T-helper 1 cell treated with Interleukin-12 subunit alpha and Interleukin-12 subunit beta and Interleukin-4 antibody, amounts not matched to agents 30 ng/mL and 1 ng/mL, for 36 hours (primary cell): ENCODE measurements at regions not wholly inside any gene's neighbourhood (a gene's known extent, or its start where the extent isn't known, plus 50 kb on each side); places are given as distances from the start of the nearest gene placed in this dataset.

Source experiments
- intact Hi-C: fragments of 100-400 bp; cut with micrococcal nuclease; formaldehyde crosslinking; loops from one replicate; pipeline ENCODE4 v1.15.1; 2024

DNA sequence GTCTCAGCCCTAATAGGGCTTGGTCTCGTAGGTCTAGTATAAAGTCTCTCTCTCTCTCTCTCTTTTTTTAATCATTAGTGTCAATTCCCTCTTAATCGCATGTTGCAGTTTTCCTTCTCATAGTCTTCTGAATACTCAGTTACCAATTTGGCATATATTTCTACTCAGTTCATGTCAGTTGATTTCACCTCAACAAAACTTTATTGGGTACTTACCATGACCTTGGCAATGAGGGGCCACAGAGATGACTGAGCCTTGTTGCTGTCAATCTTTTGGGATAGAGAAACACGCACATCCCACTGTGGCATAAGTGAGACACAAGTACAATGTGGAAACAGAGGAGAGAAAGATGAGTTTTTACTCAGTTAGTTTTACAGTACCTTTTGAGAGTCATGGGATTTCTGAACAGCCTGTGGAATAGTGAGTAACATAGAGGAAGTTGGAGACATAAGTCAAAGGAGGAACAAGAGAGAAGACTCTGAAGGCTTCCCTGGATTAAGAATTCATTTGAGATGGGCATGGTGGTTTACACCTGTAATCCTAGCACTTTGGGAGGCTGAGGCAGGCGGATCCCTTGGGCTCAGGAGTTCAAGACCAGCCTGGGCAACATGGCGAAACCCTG is 150.2 kb upstream of the CBLB start:
- intact Hi-C loops = no loop called here

DNA sequence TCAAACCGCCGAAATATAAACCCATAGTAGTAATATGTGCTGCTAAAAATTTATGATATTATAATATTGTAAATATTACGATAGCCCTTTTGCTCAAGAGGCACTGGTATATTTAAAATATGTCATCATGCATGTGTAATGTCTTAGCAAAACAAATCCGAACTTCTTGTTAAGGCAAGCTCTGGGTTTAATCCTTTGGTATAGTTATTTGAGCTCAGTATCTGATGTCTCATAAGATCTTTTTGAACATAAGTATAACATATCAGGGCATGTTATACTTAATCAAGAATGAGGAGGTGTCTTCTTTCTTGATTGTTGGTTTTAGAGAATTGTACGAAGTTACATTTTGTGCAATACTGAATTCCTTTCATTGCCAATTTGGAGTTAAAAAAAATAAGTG is 154.1 kb upstream of the CBLB start:
- intact Hi-C loops = no loop called here

DNA sequence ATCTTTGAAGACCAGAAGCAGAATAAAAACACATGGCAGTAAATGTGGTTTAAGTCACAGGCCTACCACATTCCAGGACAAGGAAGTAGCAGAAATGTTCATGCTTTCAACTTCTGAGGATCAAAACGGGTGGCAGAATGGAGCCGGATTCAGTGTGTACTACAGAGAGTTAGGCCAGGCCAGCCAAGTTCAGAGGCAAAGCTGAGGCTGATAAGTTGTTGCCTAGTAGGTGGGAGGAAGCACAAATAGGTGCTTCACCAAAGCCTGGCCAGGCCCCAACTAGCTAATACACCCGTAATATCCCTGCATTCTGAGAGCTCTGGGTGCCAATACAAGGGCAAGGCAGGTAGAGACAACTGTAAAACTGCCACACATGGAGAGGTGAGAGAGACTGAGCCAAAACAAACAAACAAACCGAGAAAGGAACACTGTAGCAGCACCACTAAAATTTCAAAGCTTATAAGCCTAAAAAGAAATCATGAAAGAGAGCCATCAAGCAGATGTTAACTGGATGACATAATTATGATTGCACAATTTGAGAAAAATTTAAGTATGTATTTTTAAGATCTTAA is 156.4 kb upstream of the CBLB start:
- intact Hi-C loops = no loop called here

DNA sequence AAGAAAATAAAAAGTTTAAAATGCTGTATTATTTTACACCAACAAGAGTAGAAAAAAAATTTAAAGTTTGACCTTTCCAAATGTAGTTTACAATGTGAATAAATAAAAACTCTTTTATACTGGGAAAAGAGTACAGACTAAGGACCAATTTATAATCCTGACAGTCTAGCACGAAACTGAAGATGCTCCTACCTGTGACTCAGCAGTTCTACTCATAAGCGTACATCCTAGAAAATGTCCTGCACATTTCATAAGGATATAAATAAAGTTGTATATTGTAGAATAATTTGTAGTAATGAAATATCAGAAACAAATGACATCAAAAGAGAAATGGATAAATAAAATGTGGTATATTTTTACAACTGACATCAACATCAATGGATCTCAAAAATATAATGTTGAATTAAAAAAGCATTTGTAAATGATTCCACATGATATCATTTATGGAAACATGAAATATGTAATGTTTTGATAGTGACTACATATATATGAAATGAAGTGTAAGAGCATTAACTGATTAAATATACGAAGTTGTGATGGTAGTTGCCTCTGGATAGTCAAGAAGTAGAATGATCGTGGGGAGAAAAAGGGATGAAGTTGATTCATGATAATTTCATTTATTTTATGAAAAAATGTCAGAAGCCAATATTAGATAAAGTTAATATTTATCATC is 161.3 kb upstream of the CBLB start:
- intact Hi-C loops = no loop called here

- intact Hi-C loops = no loop called here
Measured at GRCh38 chr3:106030627-106030963, 161.8 kb upstream of the CBLB start.

- intact Hi-C loops = no loop called here
Measured at GRCh38 chr3:106032479-106032878, 163.7 kb upstream of the CBLB start.

DNA sequence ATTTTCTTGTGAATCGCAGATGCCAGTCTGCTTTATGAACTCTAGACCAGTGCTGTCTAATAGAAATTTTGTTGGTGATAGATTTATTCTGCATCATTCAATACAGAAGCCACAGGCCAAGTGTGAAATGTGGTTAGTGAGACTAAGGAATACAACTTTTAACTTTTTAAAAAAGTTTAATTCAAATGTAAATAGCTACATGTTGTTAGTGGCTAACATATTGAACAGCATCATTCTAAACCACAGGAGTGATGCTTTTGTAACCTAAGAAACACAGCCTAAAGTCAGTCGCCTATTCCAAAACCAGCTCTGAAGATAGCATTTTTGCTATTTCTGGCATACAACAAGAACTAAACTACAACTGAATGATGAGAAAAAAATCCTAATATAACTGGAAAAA is 164.8 kb upstream of the CBLB start:
- intact Hi-C loops = no loop called here

- intact Hi-C loops = no loop called here
Measured at GRCh38 chr3:106034313-106034712, 165.5 kb upstream of the CBLB start.

DNA sequence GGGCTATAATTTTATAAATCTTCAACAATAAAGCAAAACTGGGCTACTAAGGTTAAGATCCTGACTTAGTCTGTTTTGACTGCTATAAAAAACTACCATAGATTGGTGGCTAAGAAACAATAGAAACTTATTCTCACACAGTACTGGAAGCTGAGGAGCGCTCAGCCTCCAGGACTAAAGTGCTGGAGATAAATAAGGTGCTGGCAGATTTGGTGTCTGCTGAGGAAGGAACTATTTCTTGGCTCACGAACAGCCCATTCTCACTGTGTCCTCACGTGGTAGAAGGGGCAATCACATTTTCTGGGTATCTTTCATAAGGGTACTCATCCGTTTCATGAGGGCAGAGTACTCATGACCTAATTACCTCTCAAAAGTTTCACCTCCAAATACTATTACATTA is 166.8 kb upstream of the CBLB start:
- intact Hi-C loops = no loop called here

DNA sequence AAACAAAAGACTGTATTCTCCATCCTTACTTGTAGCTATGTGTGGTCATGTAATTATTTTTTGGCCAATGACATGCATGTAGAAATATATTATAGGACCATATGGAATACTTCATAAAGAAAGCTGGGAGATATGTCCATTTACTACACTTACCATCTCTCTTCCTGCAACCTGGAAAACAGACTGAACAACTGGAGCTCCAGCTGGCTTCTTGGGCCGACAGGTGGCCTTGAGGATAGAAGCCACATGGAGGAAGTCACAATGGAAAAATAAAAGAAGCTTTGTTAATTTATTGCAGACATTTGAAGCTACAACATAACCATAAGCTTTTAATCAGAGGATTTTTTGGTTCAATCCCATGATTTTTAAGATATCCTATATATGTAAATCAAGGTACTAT is 167.9 kb upstream of the CBLB start:
- intact Hi-C loops = no loop called here

DNA sequence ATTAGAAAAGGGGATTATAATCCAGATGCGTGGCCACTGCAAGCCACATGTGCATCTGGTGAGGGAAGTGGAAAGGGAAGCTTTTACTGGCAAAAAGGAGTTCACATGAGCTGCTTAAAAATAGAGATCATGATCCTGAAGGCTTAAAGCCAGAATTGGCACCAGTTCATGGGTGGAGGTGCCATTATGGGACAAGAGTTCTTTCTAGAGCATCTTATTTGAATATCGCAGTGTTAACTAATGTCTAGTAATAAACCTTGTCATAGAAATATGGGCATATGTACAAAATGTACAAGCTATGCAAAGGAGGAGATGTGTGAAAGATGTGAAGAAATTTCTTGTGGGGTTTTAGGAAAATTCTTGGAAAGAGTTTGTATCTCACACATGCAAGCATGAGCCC is 178.4 kb upstream of the CBLB start:
- intact Hi-C loops = no loop called here

GRCh38 chr3:106048946-106049481 is 180.2 kb upstream of the CBLB start:
- intact Hi-C loops = no loop called here

- intact Hi-C loops = no loop called here
Measured at GRCh38 chr3:106049821-106050220, 181.0 kb upstream of the CBLB start.

DNA sequence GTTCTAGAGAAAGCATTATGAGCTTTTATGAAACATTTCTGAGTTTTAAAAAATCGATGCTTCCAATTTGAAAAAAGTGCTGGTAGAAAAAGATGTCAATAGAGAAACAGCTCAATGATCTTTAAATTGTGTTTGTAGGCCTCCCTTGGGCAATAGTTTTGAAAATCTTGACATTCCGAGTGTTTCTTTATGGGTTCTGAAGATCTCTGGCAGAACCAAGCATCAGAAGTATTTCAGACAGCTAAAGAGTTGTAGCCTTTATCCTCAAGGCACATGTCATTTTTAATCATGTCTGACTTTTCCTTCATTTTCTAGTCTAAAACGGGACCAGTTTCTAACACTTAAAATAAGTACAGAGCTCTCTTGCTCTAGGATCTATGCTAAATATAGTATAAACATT is 188.1 kb upstream of the CBLB start:
- intact Hi-C loops = no loop called here

GRCh38 chr3:106058475-106058874 is 189.7 kb upstream of the CBLB start:
- intact Hi-C loops = no loop called here

- intact Hi-C loops = no loop called here
Measured at GRCh38 chr3:106059953-106060517, 191.2 kb upstream of the CBLB start.

GRCh38 chr3:106063909-106064308 is 195.1 kb upstream of the CBLB start:
- intact Hi-C loops = no loop called here

DNA sequence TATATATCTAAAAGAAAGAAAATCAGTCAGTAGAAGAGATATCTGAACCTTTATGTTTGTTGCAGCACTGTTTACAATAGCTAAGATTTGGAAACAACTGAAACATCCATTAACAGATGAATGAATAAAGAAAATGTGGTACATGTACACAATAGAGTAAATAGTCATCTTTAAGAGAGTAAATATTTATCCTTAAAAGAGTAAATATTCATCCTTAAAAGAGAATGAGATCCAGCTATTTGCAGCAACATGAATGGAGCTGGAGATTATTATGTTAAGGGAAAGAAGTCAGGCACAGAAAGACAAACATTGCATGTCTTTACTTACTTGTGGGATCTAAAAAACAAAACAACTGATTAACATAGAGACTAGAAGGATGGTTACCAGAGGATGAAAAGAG is 197.0 kb upstream of the CBLB start:
- intact Hi-C loops = no loop called here

DNA sequence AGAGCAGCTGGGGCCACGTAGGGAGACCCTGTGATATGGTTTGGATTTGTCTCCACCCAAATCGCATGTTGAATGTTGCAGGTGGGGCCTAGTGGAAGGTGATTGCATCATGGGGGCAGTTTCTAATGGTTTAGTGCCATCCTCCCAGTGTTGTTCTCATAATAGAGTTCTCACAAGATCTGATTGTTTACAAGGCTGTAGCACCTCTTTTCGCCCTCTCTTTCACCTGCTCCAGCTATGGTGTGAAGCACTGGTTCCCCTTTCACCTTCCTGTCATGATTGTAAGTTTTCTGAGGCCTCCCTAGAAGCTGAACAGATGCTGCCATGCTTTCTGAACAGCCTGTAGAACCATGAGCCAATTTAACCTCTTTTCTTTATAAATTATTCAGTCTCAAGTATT is 198.9 kb upstream of the CBLB start:
- intact Hi-C loops = loop anchor here (2.0 kb wide), 2 partner anchors 109 to 199 kb away; partner anchors contain the start of gene CBLB

GRCh38 chr3:106068381-106068780 is 199.6 kb upstream of the CBLB start:
- intact Hi-C loops = loop anchor here (2.0 kb wide), 2 partner anchors 108 to 200 kb away; partner anchors contain the start of gene CBLB

DNA sequence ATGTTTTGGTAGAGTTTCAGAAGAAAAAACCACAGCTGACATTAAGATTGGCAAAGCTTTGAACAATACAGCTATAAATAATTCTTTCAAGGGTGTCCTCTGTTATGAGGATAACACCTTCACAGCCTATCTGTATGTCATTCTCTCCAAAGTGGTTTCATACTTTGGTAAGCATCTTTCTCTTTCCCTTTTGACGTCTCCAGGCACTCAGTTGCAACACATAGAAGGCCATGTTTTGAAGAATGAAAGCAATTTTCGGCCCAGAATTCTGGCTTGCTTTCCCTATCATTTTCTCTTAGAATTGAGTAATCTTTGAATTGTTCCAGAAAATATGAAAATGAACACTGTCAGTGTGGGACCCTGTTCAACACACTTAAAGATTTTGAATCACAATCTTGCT is 200.0 kb upstream of the CBLB start:
- intact Hi-C loops = loop anchor here (2.0 kb wide), 2 partner anchors 108 to 200 kb away; partner anchors contain the start of gene CBLB

DNA sequence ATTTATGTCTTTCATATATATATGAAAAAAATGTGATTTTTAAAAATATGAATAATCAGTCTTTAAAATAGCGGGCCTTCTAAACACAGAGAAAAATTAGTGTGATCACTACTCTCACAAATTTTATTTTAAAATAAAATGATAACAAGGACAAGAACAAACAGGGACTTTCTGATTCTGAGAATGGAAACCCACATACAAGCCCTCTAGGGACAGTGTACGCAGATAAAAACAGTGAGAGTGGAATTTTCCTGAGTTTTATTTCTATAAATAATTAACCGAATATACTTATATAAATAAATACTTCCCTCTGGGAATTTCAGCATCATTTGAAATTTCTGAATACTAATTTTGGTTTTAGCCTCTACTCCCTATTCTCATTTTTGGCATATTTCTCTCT is 201.4 kb upstream of the CBLB start:
- intact Hi-C loops = no loop called here
